Left ventricle myocardium superior (tissue), 1 donor: ENCODE measurements at regions not wholly inside any gene's neighbourhood (a gene's known extent, or its start where the extent isn't known, plus 50 kb on each side); places are given as distances from the start of the nearest gene placed in this dataset.
"Not testable (repeated sequence)": the region's sequence is repeated elsewhere in the genome, so short reads cannot be mapped to it uniquely, and the experiment has no call there.

Source experiments
- ATAC-seq: fragments of 200-7000 bp; cut with Tn5 transposase; one replicate; pipeline ENCODE4 v1.9.1; 2020; ENCODE audit warnings: mild to moderate bottlenecking, moderate library complexity
- DNase-seq: peaks from one replicate; pipeline ENCODE4 v3.0.0-alpha.2; 2020
- intact Hi-C: fragments of 100-400 bp; cut with micrococcal nuclease; formaldehyde crosslinking; loops from one replicate; pipeline ENCODE4 v1.11.0; 2022
- donor health status: DM: no; HTN: yes; CAD: no; lungs with severe emphysema.

GRCh38 chr11:25159341-25159740 lies 662.5 kb downstream of the LUZP2 start:
- intact Hi-C loops, result no loop called here
- ATAC-seq (no peak), DNase-seq (no peak)

- no peak for ATAC-seq
- intact Hi-C loops, result no loop called here
Measured at GRCh38 chr11:25163421-25163820, 666.6 kb downstream of the LUZP2 start.

GRCh38 chr11:25180187-25180586 lies 683.3 kb downstream of the LUZP2 start:
- ATAC-seq (no peak), DNase-seq (no peak)
- intact Hi-C loops, result no loop called here

More at GRCh38 chr11:25163421-25163820, 666.6 kb downstream of the LUZP2 start:
- DNase-seq, result no peak

GRCh38 chr11:25183411-25183810 lies 686.6 kb downstream of the LUZP2 start:
- intact Hi-C loops, result no loop called here
- ATAC-seq (no peak), DNase-seq (no peak)

GRCh38 chr11:25197515-25197914 lies 700.7 kb downstream of the LUZP2 start:
- intact Hi-C loops, result no loop called here
- DNase-seq (no peak), ATAC-seq (no peak)

- DNase-seq (no peak), ATAC-seq (no peak)
- intact Hi-C loops, result no loop called here
Measured at GRCh38 chr11:25198704-25199103, 701.9 kb downstream of the LUZP2 start.

GRCh38 chr11:25200925-25201324 lies 704.1 kb downstream of the LUZP2 start:
- intact Hi-C loops, result no loop called here
- ATAC-seq, result no peak
- DNase-seq, result no peak

- intact Hi-C loops, result no loop called here
- DNase-seq, result no peak
- ATAC-seq, result no peak
Measured at GRCh38 chr11:25206762-25207161, 709.9 kb downstream of the LUZP2 start.

- ATAC-seq (no peak), DNase-seq (no peak)
- intact Hi-C loops, result no loop called here
Measured at GRCh38 chr11:25211635-25212254, 714.9 kb downstream of the LUZP2 start.

GRCh38 chr11:25214535-25215176 lies 717.8 kb downstream of the LUZP2 start:
- DNase-seq (no peak), ATAC-seq (no peak)
- intact Hi-C loops, result no loop called here

GRCh38 chr11:25218036-25218435 lies 721.2 kb downstream of the LUZP2 start:
- ATAC-seq (no peak), DNase-seq (no peak)
- intact Hi-C loops, result no loop called here

- ATAC-seq (no peak), DNase-seq (no peak)
- intact Hi-C loops, result no loop called here
Measured at GRCh38 chr11:25225078-25225477, 728.2 kb downstream of the LUZP2 start.

GRCh38 chr11:25242928-25243327 lies 746.1 kb downstream of the LUZP2 start:
- intact Hi-C loops, result no loop called here
- DNase-seq, result no peak
- no peak for ATAC-seq

- intact Hi-C loops, result no loop called here
- DNase-seq, result no peak
- ATAC-seq, result no peak
Measured at GRCh38 chr11:25244126-25244525, 747.3 kb downstream of the LUZP2 start.

- no peak for DNase-seq
- intact Hi-C loops, result no loop called here
- ATAC-seq, result no peak
Measured at GRCh38 chr11:25247336-25247735, 750.5 kb downstream of the LUZP2 start.

- intact Hi-C loops, result no loop called here
- ATAC-seq (no peak), DNase-seq (no peak)
Measured at GRCh38 chr11:25252854-25253253, 756.0 kb downstream of the LUZP2 start.

GRCh38 chr11:25263861-25264260 lies 767.0 kb downstream of the LUZP2 start:
- ATAC-seq, intact Hi-C loops, DNase-seq: not testable (repeated sequence)

- DNase-seq (no peak), ATAC-seq (no peak)
- intact Hi-C loops, result no loop called here
Measured at GRCh38 chr11:25271301-25271700, 774.4 kb downstream of the LUZP2 start.

GRCh38 chr11:25272214-25272613 lies 775.4 kb downstream of the LUZP2 start:
- ATAC-seq, result no peak
- DNase-seq, result no peak
- intact Hi-C loops, result no loop called here

GRCh38 chr11:25280821-25281220 lies 784.0 kb downstream of the LUZP2 start:
- DNase-seq, intact Hi-C loops, ATAC-seq: not testable (repeated sequence)

- intact Hi-C loops, result no loop called here
- ATAC-seq (no peak), DNase-seq (no peak)
Measured at GRCh38 chr11:25293166-25293565, 796.3 kb downstream of the LUZP2 start.
